ENCODE measurements at regions not wholly inside any gene's neighbourhood (a gene's known extent, or its start where the extent isn't known, plus 50 kb on each side); places are given as distances from the start of the nearest gene placed in this dataset.
"Not testable (repeated sequence)": the region's sequence is repeated elsewhere in the genome, so short reads cannot be mapped to it uniquely, and the experiment has no call there.

DNA sequence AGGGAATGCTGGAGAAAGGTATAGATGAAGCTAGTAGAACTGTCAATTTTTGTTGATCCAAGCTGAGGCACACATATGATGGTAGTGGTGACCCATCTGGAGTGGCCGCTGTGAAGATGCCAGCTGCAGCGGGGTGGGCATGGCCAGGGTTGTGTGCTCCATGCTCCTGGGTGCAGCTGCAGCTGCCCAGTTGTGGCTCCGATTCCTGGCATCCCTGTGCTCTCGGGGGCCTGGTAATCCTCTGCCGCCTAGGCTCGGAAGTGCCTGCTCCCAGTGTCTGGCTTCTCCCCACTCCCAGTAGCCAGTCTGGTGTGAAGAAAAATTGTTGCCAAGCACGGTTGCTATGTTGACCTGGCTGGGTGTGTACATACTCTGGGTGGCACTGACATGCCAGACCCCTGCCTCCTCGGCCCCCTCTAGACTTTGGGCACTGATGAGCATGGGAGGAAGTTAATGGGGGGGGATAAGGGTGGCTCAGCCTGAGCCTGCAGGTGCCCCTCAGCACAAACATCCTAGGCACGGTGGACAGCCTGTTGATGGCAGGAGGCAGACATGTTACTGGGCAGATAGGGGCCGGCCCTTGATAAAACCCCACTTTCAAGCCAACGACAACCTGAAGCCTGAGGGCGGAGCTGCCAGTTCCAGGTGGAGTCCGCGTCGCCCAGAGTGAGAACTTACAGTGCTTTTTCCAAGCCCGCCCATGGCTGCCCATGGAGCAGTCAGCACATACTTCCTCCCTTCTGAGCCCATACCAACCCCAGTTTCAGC, 1400.7 kb downstream of the PCDH9 start:
- no peaks in the 10 kb centered on the region for H3K9me3 ChIP-seq (ENCODE audit: control insufficient read depth, insufficient read depth, low read depth, low read length)
- H3K27me3 ChIP-seq (ENCODE audit: control insufficient read depth, insufficient read depth, low read length) = no peaks in the 10 kb centered on the region
- H3K9ac ChIP-seq (ENCODE audit: low read length) = no peak overlapping the region
- H3K27ac ChIP-seq (ENCODE audit: low read depth, low read length) = no peak overlapping the region
- H3K4me1 ChIP-seq (ENCODE audit: control insufficient read depth, insufficient read depth, low read length) = no peaks in the 10 kb centered on the region
- H3K4me3 ChIP-seq (ENCODE audit: low read depth, low read length) = no peak overlapping the region
- H3K36me3 ChIP-seq (ENCODE audit: control insufficient read depth, insufficient read depth, low read length) = no peaks in the 10 kb centered on the region

DNA sequence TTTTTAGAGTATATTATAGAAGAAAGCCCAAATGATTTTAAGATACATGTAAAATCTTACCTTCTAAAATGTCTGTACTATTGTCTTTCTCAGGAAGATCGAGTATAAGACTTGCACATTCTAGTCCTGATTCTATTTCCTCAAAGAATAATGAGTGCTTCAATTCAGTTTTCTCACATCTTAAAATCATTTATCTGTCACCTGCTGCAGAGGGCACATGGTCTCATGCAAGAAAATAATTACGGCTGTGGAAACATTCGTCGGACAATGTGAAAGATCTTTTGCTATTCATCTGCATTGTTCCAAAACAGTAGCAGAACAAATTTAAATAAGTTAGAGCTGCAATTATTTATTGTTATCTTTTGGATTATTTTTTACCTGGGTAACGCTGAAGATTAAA, 1403.5 kb downstream of the PCDH9 start:
- H3K27ac ChIP-seq (ENCODE audit: low read depth, low read length) = no peak overlapping the region

DNA sequence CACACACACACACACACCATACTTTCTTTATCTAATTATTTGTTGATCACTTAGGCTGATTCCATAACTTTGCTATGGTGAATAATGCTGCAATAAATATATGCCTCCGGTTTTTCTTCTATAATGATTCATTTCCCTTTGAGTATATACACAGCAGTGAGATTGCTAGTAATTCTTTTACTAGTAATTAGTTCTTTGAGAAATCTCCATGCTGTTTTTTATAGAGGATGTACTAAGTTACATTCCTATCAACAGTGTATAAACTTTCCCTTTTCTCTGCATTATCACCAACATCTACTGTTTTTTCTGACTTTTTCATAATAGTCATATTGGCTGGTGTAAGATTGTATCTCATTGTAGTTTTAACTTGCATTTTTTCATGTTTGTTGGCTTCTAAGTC, 1405.1 kb downstream of the PCDH9 start:
- Histone ChIP-seq H3K4me3 (ENCODE audit: low read depth, low read length) (no peak overlapping the region), H3K27me3 (ENCODE audit: control insufficient read depth, insufficient read depth, low read length) (no peaks in the 10 kb centered on the region), H3K4me1 (ENCODE audit: control insufficient read depth, insufficient read depth, low read length) (no peaks in the 10 kb centered on the region), H3K36me3 (ENCODE audit: control insufficient read depth, insufficient read depth, low read length) (no peaks in the 10 kb centered on the region), H3K27ac (ENCODE audit: low read depth, low read length) (no peak overlapping the region), H3K9me3 (ENCODE audit: control insufficient read depth, insufficient read depth, low read depth, low read length) (no peaks in the 10 kb centered on the region), H3K9ac (ENCODE audit: low read length) (no peak overlapping the region)

More for the DNA sequence above, 1403.5 kb downstream of the PCDH9 start:
- Histone ChIP-seq H3K9me3 (ENCODE audit: control insufficient read depth, insufficient read depth, low read depth, low read length) (no peaks in the 10 kb centered on the region), H3K27me3 (ENCODE audit: control insufficient read depth, insufficient read depth, low read length) (no peaks in the 10 kb centered on the region), H3K36me3 (ENCODE audit: control insufficient read depth, insufficient read depth, low read length) (no peaks in the 10 kb centered on the region), H3K9ac (ENCODE audit: low read length) (no peak overlapping the region), H3K4me3 (ENCODE audit: low read depth, low read length) (no peak overlapping the region), H3K4me1 (ENCODE audit: control insufficient read depth, insufficient read depth, low read length) (no peaks in the 10 kb centered on the region)

DNA sequence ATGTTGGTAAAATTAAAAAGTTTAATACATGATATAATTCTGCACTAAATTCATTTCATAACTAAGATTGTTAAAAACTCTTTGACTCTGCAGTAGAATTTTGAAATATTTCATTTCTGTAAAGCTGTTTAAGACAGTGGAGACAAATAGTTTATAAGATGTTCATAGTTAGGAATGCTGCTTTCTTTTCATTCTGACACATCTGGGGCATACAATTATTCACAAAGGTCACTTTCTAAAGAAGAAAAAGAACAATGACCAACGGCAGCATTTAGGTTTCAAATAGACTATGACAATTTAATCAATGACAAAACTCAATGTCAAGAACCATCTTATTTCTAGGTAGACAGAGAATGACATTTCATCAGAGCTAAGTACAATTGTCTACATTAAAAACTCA, 1422.1 kb downstream of the PCDH9 start:
- no peaks in the 10 kb centered on the region for H3K36me3 ChIP-seq (ENCODE audit: control insufficient read depth, insufficient read depth, low read length)
- H3K9ac ChIP-seq (ENCODE audit: low read length) = no peak overlapping the region
- H3K27me3 ChIP-seq (ENCODE audit: control insufficient read depth, insufficient read depth, low read length) = no peaks in the 10 kb centered on the region
- peaks cover 7% of the 10 kb centered on the region; the same call in 1 of the 2 replicates for H3K9me3 ChIP-seq (ENCODE audit: control insufficient read depth, insufficient read depth, low read depth, low read length)
- H3K4me3 ChIP-seq (ENCODE audit: low read depth, low read length) = no peak overlapping the region
- H3K4me1 ChIP-seq (ENCODE audit: control insufficient read depth, insufficient read depth, low read length) = no peaks in the 10 kb centered on the region
- H3K27ac ChIP-seq (ENCODE audit: low read depth, low read length) = no peak overlapping the region

DNA sequence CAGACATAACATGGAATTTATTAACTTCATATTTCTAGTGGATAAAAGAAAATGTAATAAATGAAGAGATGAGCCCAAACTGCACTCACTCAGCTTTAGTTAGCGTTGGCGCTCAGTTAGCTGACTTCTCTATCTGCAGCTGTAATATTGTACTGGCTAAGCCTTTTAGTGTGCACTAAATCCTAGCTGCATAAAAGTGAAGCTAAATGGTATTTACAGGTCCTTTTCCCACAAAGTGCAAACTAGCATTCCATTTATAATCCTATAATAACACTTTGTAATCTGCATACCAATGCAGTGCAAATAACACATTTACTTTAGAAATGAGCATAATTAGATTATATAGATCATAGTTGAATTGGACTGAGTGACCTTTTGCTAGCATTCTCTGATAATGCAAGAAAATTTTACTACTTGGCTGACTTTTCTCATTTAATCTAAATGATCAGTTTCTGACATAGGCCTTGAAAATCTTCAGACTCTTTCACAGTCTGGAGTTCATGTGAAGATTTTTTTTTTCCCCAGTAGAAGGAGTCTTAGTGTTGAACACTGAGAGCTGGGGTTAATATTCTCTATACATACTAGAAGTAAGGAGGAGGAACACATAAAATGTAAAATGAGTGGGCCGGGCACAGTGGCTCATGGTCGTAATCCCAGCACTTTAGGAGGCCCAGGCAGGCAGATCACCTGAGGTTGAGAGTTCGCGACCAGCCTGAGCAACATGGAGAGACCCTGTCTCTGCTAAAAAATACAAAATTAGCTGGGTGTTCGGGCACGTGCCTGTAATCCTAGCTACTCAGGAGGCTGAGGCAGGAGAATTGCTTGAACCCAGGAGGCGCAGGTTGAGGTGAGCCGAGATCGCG, 1426.4 kb downstream of the PCDH9 start:
- H3K4me1 ChIP-seq (ENCODE audit: control insufficient read depth, insufficient read depth, low read length) = no peaks in the 10 kb centered on the region
- no peaks in the 10 kb centered on the region for H3K36me3 ChIP-seq (ENCODE audit: control insufficient read depth, insufficient read depth, low read length)
- no peaks in the 10 kb centered on the region for H3K9me3 ChIP-seq (ENCODE audit: control insufficient read depth, insufficient read depth, low read depth, low read length)
- H3K4me3 ChIP-seq (ENCODE audit: low read depth, low read length) = no peak overlapping the region
- H3K9ac ChIP-seq (ENCODE audit: low read length) = no peak overlapping the region
- no peaks in the 10 kb centered on the region for H3K27me3 ChIP-seq (ENCODE audit: control insufficient read depth, insufficient read depth, low read length)
- no peak overlapping the region for H3K27ac ChIP-seq (ENCODE audit: low read depth, low read length)

DNA sequence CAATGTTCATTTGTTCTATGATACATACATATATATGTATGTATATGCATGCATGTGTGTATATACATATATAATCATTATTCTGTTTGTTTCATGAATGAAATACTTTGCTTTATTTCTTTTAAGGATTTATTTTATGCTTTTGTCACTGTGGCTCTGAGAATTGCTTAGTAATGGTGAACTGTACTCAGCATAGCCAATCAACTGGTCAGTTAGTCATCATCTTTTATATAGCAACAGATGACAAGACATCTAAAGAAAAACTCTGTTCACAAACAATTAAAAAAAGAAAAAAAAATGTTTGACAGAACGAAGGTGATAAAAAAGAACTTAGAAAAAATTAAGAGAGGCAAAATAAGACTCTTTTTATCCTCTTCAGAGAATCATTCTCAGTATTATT, 1440.3 kb downstream of the PCDH9 start:
- no peak overlapping the region for H3K27ac ChIP-seq (ENCODE audit: low read depth, low read length)
- no peaks in the 10 kb centered on the region for H3K27me3 ChIP-seq (ENCODE audit: control insufficient read depth, insufficient read depth, low read length)
- H3K9ac ChIP-seq (ENCODE audit: low read length) = no peak overlapping the region
- H3K36me3 ChIP-seq (ENCODE audit: control insufficient read depth, insufficient read depth, low read length) = no peaks in the 10 kb centered on the region
- no peaks in the 10 kb centered on the region for H3K9me3 ChIP-seq (ENCODE audit: control insufficient read depth, insufficient read depth, low read depth, low read length)
- no peaks in the 10 kb centered on the region for H3K4me1 ChIP-seq (ENCODE audit: control insufficient read depth, insufficient read depth, low read length)
- H3K4me3 ChIP-seq (ENCODE audit: low read depth, low read length) = no peak overlapping the region

DNA sequence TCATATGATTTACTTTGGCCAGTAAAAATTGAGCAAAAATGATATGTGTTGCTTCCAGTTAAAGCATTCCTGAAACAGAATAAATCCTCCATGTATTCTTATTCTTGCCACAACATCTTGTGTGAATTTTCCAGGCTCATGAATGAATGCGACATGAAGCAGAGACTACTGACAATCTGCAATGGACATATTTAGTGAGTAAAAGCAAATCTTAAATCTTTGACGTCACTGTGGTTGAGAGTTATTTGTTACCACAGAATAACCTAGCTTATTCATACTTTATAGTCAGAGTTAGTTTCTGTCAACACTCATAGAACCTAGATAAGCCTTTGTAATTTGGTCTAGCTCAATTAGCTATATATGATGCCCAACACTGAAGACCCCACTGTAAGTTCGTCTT, 1443.1 kb downstream of the PCDH9 start:
- H3K36me3 ChIP-seq (ENCODE audit: control insufficient read depth, insufficient read depth, low read length) = no peaks in the 10 kb centered on the region
- no peaks in the 10 kb centered on the region for H3K27me3 ChIP-seq (ENCODE audit: control insufficient read depth, insufficient read depth, low read length)
- no peak overlapping the region for H3K4me3 ChIP-seq (ENCODE audit: low read depth, low read length)
- H3K9ac ChIP-seq (ENCODE audit: low read length) = no peak overlapping the region
- no peaks in the 10 kb centered on the region for H3K4me1 ChIP-seq (ENCODE audit: control insufficient read depth, insufficient read depth, low read length)
- H3K27ac ChIP-seq (ENCODE audit: low read depth, low read length) = no peak overlapping the region
- H3K9me3 ChIP-seq (ENCODE audit: control insufficient read depth, insufficient read depth, low read depth, low read length) = no peaks in the 10 kb centered on the region

DNA sequence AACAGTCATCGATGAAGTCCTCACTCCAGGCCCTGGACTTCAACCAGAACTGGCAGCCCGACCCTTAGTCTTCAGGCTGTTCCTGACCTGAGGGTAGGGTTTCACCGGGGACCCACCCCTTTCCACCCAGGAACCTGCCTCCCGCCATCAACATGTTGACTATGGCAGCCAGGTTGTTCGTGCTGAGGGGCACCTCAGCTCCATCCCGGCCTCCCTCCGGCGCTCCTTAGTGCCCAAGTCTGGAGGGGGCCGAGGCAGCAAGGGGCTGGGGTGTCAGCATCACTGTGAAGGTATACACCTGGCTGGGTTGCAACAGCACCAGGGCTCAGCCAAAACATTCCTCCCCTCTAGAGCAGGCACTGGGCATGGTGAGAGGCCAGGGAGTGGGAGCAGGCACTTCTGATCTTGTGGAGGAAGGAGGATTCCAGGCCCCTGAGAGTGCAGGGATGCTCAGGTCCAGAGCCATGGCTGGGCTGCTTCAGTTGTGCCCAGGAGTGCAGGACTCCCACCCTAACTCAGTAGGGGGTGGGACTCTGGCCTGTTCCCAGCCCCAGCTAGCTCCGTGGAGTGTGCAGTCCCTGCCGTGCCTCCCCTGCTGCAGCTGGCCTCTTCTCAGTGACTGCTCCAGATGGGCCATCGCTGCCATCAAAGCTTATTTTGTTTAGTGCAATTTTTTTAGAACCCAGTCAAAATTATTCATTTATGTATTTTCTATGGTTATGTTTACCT, 1445.9 kb downstream of the PCDH9 start:
- H3K9ac ChIP-seq (ENCODE audit: low read length) = no peak overlapping the region
- no peaks in the 10 kb centered on the region for H3K27me3 ChIP-seq (ENCODE audit: control insufficient read depth, insufficient read depth, low read length)
- H3K36me3 ChIP-seq (ENCODE audit: control insufficient read depth, insufficient read depth, low read length) = no peaks in the 10 kb centered on the region
- no peaks in the 10 kb centered on the region for H3K9me3 ChIP-seq (ENCODE audit: control insufficient read depth, insufficient read depth, low read depth, low read length)
- no peak overlapping the region for H3K4me3 ChIP-seq (ENCODE audit: low read depth, low read length)
- no peak overlapping the region for H3K27ac ChIP-seq (ENCODE audit: low read depth, low read length)
- no peaks in the 10 kb centered on the region for H3K4me1 ChIP-seq (ENCODE audit: control insufficient read depth, insufficient read depth, low read length)

DNA sequence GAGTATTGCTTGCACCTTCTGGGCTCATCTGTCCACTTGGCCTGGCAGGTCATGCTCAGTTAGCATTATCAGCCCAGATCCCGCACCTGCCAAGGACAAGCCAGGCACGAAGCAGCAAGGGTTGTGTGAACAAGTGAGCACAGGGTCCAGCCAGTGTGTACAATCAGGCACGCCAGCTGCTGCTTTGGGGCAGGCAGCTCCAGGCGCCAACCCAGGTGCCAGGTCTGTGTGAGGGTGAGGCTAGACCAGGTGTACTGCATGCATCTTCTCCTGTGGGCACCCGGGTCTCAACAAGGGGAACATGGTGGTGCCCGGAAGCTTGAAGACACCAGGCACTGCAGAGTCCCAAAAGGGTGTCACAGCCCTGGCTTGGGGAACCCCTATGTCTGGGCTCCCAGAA, 1446.8 kb downstream of the PCDH9 start:
- no peak overlapping the region for H3K4me3 ChIP-seq (ENCODE audit: low read depth, low read length)
- no peaks in the 10 kb centered on the region for H3K27me3 ChIP-seq (ENCODE audit: control insufficient read depth, insufficient read depth, low read length)
- no peaks in the 10 kb centered on the region for H3K36me3 ChIP-seq (ENCODE audit: control insufficient read depth, insufficient read depth, low read length)
- no peaks in the 10 kb centered on the region for H3K4me1 ChIP-seq (ENCODE audit: control insufficient read depth, insufficient read depth, low read length)
- H3K9ac ChIP-seq (ENCODE audit: low read length) = no peak overlapping the region
- no peaks in the 10 kb centered on the region for H3K9me3 ChIP-seq (ENCODE audit: control insufficient read depth, insufficient read depth, low read depth, low read length)
- no peak overlapping the region for H3K27ac ChIP-seq (ENCODE audit: low read depth, low read length)

DNA sequence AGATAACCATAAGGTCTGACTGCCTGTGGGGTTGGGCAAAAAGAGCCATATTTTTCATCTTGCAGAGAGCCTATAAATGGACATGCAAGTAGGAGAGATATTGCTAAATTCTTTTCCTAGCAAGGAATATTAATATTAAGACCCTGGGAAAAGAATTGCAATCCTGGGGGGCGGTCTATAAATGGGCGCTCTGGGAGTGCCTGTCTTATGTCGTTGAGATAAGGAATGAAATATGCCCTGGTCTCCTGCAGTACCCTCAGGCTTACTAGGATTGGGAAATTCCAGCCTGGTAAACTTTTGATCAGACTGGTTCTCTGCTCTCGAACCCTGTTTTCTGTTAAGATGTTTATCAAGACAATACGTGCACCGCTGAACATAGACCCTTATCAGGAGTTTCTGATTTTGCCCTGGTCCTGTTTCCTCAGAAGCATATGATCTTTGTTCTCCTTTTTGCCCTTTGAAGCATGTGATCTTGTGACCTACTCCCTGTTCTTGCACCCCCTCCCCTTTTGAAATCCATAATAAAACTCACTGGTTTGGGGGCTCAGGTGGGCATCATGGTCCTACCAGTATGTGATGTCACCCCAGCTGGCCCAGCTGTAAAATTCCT, 1458.3 kb downstream of the PCDH9 start:
- not testable (repeated sequence) for H3K36me3 ChIP-seq (ENCODE audit: control insufficient read depth, insufficient read depth, low read length); H3K4me1 ChIP-seq (ENCODE audit: control insufficient read depth, insufficient read depth, low read length); H3K27me3 ChIP-seq (ENCODE audit: control insufficient read depth, insufficient read depth, low read length); H3K9ac ChIP-seq (ENCODE audit: low read length); H3K4me3 ChIP-seq (ENCODE audit: low read depth, low read length); H3K27ac ChIP-seq (ENCODE audit: low read depth, low read length)
- peaks cover 23% of the 10 kb centered on the region for H3K9me3 ChIP-seq (ENCODE audit: control insufficient read depth, insufficient read depth, low read depth, low read length)
